ENCODE measurements at regions not wholly inside any gene's neighbourhood (a gene's known extent, or its start where the extent isn't known, plus 50 kb on each side); places are given as distances from the start of the nearest gene placed in this dataset.

GRCh38 chr5:174444479-174445188 lies 279.7 kb upstream of the MSX2 start:
- Mint-ChIP-seq H3K27ac (ENCODE audit: unreplicated experiment) (no peak overlapping the region), H3K36me3 (ENCODE audit: insufficient read depth, unreplicated experiment) (no peaks in the 10 kb centered on the region), H3K9me3 (ENCODE audit: low read depth, unreplicated experiment) (peaks cover 6% of the 10 kb centered on the region), H3K27me3 (ENCODE audit: unreplicated experiment) (no peaks in the 10 kb centered on the region), H3K4me1 (ENCODE audit: low read depth, unreplicated experiment) (no peaks in the 10 kb centered on the region), H3K4me3 (ENCODE audit: low read depth, unreplicated experiment) (no peak overlapping the region)
- intact Hi-C loops (cut with micrococcal nuclease; ENCODE audit: unreplicated experiment): no loop called here
- no TSS peak for BruUV-seq (replicated peaks)
- TF ChIP-seq CTCF (IDR thresholded peaks at IDR 0.05; ENCODE audit: unreplicated experiment): no peak
- CTCF ChIA-PET: no interaction called here
- DNase-seq: no peak

- CTCF ChIA-PET: interaction anchor here (0.6 to 0.9 kb wide), 2 partner anchors 8 to 101 kb away, joined by 3 read pairs; no protein-coding TSS in a partner anchor
- Mint-ChIP-seq H3K4me3 (ENCODE audit: low read depth, unreplicated experiment) (no peak overlapping the region), H3K9me3 (ENCODE audit: low read depth, unreplicated experiment) (peaks cover 11% of the 10 kb centered on the region), H3K36me3 (ENCODE audit: insufficient read depth, unreplicated experiment) (no peaks in the 10 kb centered on the region), H3K4me1 (ENCODE audit: low read depth, unreplicated experiment) (no peaks in the 10 kb centered on the region), H3K27me3 (ENCODE audit: unreplicated experiment) (no peaks in the 10 kb centered on the region), H3K27ac (ENCODE audit: unreplicated experiment) (no peak overlapping the region)
- no TSS peak for BruUV-seq (replicated peaks)
- no peak for TF ChIP-seq CTCF (IDR thresholded peaks at IDR 0.05; ENCODE audit: unreplicated experiment)
- intact Hi-C loops (cut with micrococcal nuclease; ENCODE audit: unreplicated experiment): no loop called here
- DNase-seq: no peak
These were observed 277.9 kb upstream of the MSX2 start for GRCh38 chr5:174446446-174446845.

GRCh38 chr5:174446988-174447387 lies 277.4 kb upstream of the MSX2 start:
- H3K27me3 Mint-ChIP-seq (ENCODE audit: unreplicated experiment): no peaks in the 10 kb centered on the region
- no peak for DNase-seq
- H3K27ac Mint-ChIP-seq (ENCODE audit: unreplicated experiment): no peak overlapping the region
- CTCF ChIA-PET: interaction anchor here (0.6 kb wide), 1 partner anchor 101 kb away, joined by 3 read pairs; no protein-coding TSS in a partner anchor
- H3K4me1 Mint-ChIP-seq (ENCODE audit: low read depth, unreplicated experiment): no peaks in the 10 kb centered on the region
- no peak for TF ChIP-seq CTCF (IDR thresholded peaks at IDR 0.05; ENCODE audit: unreplicated experiment)
- H3K36me3 Mint-ChIP-seq (ENCODE audit: insufficient read depth, unreplicated experiment): no peaks in the 10 kb centered on the region
- H3K4me3 Mint-ChIP-seq (ENCODE audit: low read depth, unreplicated experiment): no peak overlapping the region
- no TSS peak for BruUV-seq (replicated peaks)
- peaks cover 12% of the 10 kb centered on the region for H3K9me3 Mint-ChIP-seq (ENCODE audit: low read depth, unreplicated experiment)
- intact Hi-C loops (cut with micrococcal nuclease; ENCODE audit: unreplicated experiment): no loop called here

- no TSS peak for BruUV-seq (replicated peaks)
- H3K9me3 Mint-ChIP-seq (ENCODE audit: low read depth, unreplicated experiment): peaks cover 12% of the 10 kb centered on the region
- H3K27me3 Mint-ChIP-seq (ENCODE audit: unreplicated experiment): no peaks in the 10 kb centered on the region
- no peak for TF ChIP-seq CTCF (IDR thresholded peaks at IDR 0.05; ENCODE audit: unreplicated experiment)
- no peak for DNase-seq
- H3K36me3 Mint-ChIP-seq (ENCODE audit: insufficient read depth, unreplicated experiment): no peaks in the 10 kb centered on the region
- no peaks in the 10 kb centered on the region for H3K4me1 Mint-ChIP-seq (ENCODE audit: low read depth, unreplicated experiment)
- CTCF ChIA-PET: no interaction called here
- intact Hi-C loops (cut with micrococcal nuclease; ENCODE audit: unreplicated experiment): no loop called here
- no peak overlapping the region for H3K4me3 Mint-ChIP-seq (ENCODE audit: low read depth, unreplicated experiment)
- H3K27ac Mint-ChIP-seq (ENCODE audit: unreplicated experiment): no peak overlapping the region
These were observed 276.3 kb upstream of the MSX2 start for GRCh38 chr5:174448041-174448440.

All from Calu3 (cell line).